ENCODE measurements at regions not wholly inside any gene's neighbourhood (a gene's known extent, or its start where the extent isn't known, plus 50 kb on each side); places are given as distances from the start of the nearest gene placed in this dataset.

- TF ChIP-seq GATA3 (IDR thresholded peaks at IDR 0.05; ENCODE audit: low read depth, low read length) = no peak
- TF ChIP-seq GATA2 (IDR thresholded peaks at IDR 0.05; ENCODE audit: low read depth, low read length) = no peak
These were observed 324.7 kb downstream of the GXYLT1 start for GRCh38 chr12:41819948-41820347.

- no peak for TF ChIP-seq GATA3 (IDR thresholded peaks at IDR 0.05; ENCODE audit: low read depth, low read length)
- TF ChIP-seq GATA2 (IDR thresholded peaks at IDR 0.05; ENCODE audit: low read depth, low read length) = no peak
These were observed 340.6 kb downstream of the GXYLT1 start for GRCh38 chr12:41804026-41804425.

- TF ChIP-seq GATA2 (IDR thresholded peaks at IDR 0.05; ENCODE audit: low read depth, low read length) (peak; percentile 29; the same call in 1 of the 2 replicates), GATA3 (IDR thresholded peaks at IDR 0.05; ENCODE audit: low read depth, low read length) (no peak)
These were observed 341.9 kb downstream of the GXYLT1 start for GRCh38 chr12:41802803-41803202.

GRCh38 chr12:41801261-41801660 is 343.4 kb downstream of the GXYLT1 start:
- TF ChIP-seq GATA3 (IDR thresholded peaks at IDR 0.05; ENCODE audit: low read depth, low read length) (no peak), GATA2 (IDR thresholded peaks at IDR 0.05; ENCODE audit: low read depth, low read length) (no peak)

GRCh38 chr12:41799671-41800070 is 345.0 kb downstream of the GXYLT1 start:
- no peak for TF ChIP-seq GATA2 (IDR thresholded peaks at IDR 0.05; ENCODE audit: low read depth, low read length)
- TF ChIP-seq GATA3 (IDR thresholded peaks at IDR 0.05; ENCODE audit: low read depth, low read length) = no peak

- no peak for TF ChIP-seq GATA2 (IDR thresholded peaks at IDR 0.05; ENCODE audit: low read depth, low read length)
- no peak for TF ChIP-seq GATA3 (IDR thresholded peaks at IDR 0.05; ENCODE audit: low read depth, low read length)
These were observed 348.8 kb downstream of the GXYLT1 start for GRCh38 chr12:41795910-41796309.

- no peak for TF ChIP-seq GATA2 (IDR thresholded peaks at IDR 0.05; ENCODE audit: low read depth, low read length)
- no peak for TF ChIP-seq GATA3 (IDR thresholded peaks at IDR 0.05; ENCODE audit: low read depth, low read length)
These were observed 349.5 kb downstream of the GXYLT1 start for GRCh38 chr12:41795051-41795600.

GRCh38 chr12:41794336-41794735 is 350.3 kb downstream of the GXYLT1 start:
- TF ChIP-seq GATA3 (IDR thresholded peaks at IDR 0.05; ENCODE audit: low read depth, low read length) (no peak), GATA2 (IDR thresholded peaks at IDR 0.05; ENCODE audit: low read depth, low read length) (no peak)

- TF ChIP-seq GATA2 (IDR thresholded peaks at IDR 0.05; ENCODE audit: low read depth, low read length) = no peak
- TF ChIP-seq GATA3 (IDR thresholded peaks at IDR 0.05; ENCODE audit: low read depth, low read length) = no peak
These were observed 359.7 kb downstream of the GXYLT1 start for GRCh38 chr12:41784957-41785356.

GRCh38 chr12:41778934-41779333 is 365.7 kb downstream of the GXYLT1 start:
- TF ChIP-seq GATA3 (IDR thresholded peaks at IDR 0.05; ENCODE audit: low read depth, low read length) (peak; percentile 56), GATA2 (IDR thresholded peaks at IDR 0.05; ENCODE audit: low read depth, low read length) (peak; percentile 49; the same call in 1 of the 2 replicates)

- no peak for TF ChIP-seq GATA3 (IDR thresholded peaks at IDR 0.05; ENCODE audit: low read depth, low read length)
- TF ChIP-seq GATA2 (IDR thresholded peaks at IDR 0.05; ENCODE audit: low read depth, low read length) = no peak
These were observed 367.4 kb downstream of the GXYLT1 start for GRCh38 chr12:41777064-41777790.

GRCh38 chr12:41772478-41772877 is 372.2 kb downstream of the GXYLT1 start:
- TF ChIP-seq GATA2 (IDR thresholded peaks at IDR 0.05; ENCODE audit: low read depth, low read length) = no peak
- TF ChIP-seq GATA3 (IDR thresholded peaks at IDR 0.05; ENCODE audit: low read depth, low read length) = no peak

GRCh38 chr12:41769810-41770209 is 374.9 kb downstream of the GXYLT1 start:
- TF ChIP-seq GATA2 (IDR thresholded peaks at IDR 0.05; ENCODE audit: low read depth, low read length) = no peak
- TF ChIP-seq GATA3 (IDR thresholded peaks at IDR 0.05; ENCODE audit: low read depth, low read length) = no peak

- TF ChIP-seq GATA3 (IDR thresholded peaks at IDR 0.05; ENCODE audit: low read depth, low read length) (no peak), GATA2 (IDR thresholded peaks at IDR 0.05; ENCODE audit: low read depth, low read length) (no peak)
These were observed 376.2 kb downstream of the GXYLT1 start for GRCh38 chr12:41768456-41768855.

- TF ChIP-seq GATA2 (IDR thresholded peaks at IDR 0.05; ENCODE audit: low read depth, low read length) (no peak), GATA3 (IDR thresholded peaks at IDR 0.05; ENCODE audit: low read depth, low read length) (no peak)
These were observed 382.0 kb downstream of the GXYLT1 start for GRCh38 chr12:41762691-41763090.
